Ovary (tissue), 7 donors: ENCODE measurements at regions not wholly inside any gene's neighbourhood (a gene's known extent, or its start where the extent isn't known, plus 50 kb on each side); places are given as distances from the start of the nearest gene placed in this dataset.

Experiments used
- DNase-seq, 5 donors: peaks; one replicate each; pipeline ENCODE4 v3.0.0-alpha.2; 2019 to 2020
- H3K27ac ChIP-seq, 2 donors: fragments of 200-600 bp; one replicate each; pipeline versions ENCODE4 v1.5.1 to v1.8.0; 2019 to 2022
- H3K27me3 ChIP-seq: fragments of 200-600 bp; one replicate; pipeline ENCODE4 v1.8.0; 2022
- H3K36me3 ChIP-seq: fragments of 200-600 bp; sonication (generic); one replicate; pipeline ENCODE4 v1.5.1; 2019
- H3K4me1 ChIP-seq: one replicate; pipeline ENCODE4 v1.8.1; 2013; ENCODE audit warnings: mild to moderate bottlenecking, moderate library complexity; ENCODE audit not compliant: insufficient read depth
- H3K4me3 ChIP-seq: fragments of 200-600 bp; sonication (generic); one replicate; pipeline ENCODE4 v1.5.1; 2017
- H3K9me3 ChIP-seq, 2 donors: fragments of 200-600 bp in 1 of 2; sonication (generic) in 1 of 2; one replicate each; pipeline versions ENCODE4 v1.5.1 to v1.8.1; 2013 to 2019; ENCODE audit warnings: mild to moderate bottlenecking in 1 of 2, moderate library complexity in 1 of 2
- CTCF ChIP-seq, 3 donors: fragments of 450-650 bp in 2 of 3; fragments of 200-600 bp in 1 of 3; IDR thresholded peaks; one replicate each; pipeline versions ENCODE4 v1.5.1 to v1.8.0; 2016 to 2022; ENCODE audit warnings: antibody characterized with exemption in 3 of 3, mild to moderate bottlenecking in 1 of 3
- EP300 ChIP-seq: sonication (generic); formaldehyde crosslinking; IDR thresholded peaks from one replicate; pipeline ENCODE4 v1.6.1; 2017; ENCODE audit warnings: antibody characterized with exemption
- POLR2A ChIP-seq: fragments of 450-650 bp; IDR thresholded peaks from one replicate; pipeline ENCODE4 v1.6.1; 2017; ENCODE audit warnings: antibody characterized with exemption, mild to moderate bottlenecking, moderate library complexity
- WGBS, 3 donors: extraction: QIAGEN DNeasy Blood & Tissue Kit in 1 of 3; methylation state at CpG; one replicate each; pipeline versions ENCODE4 v1.1.5 to v1.1.7; 2013 to 2017; 5-methylcytosine and 5-hydroxymethylcytosine counted together
- intact Hi-C, 4 donors: fragments of 100-400 bp; cut with DNase I; formaldehyde crosslinking; loops; one replicate each; pipeline versions ENCODE4 v1.11.0 to v1.15.1; 2022 to 2023
- donor health status: DM: no; HTN: no; CAD: no; lungs with moderate emphysema.
- donor health status: DM: no; HTN: no; CAD: no.
- donor health status: Bipolar disorder and iron deficiency.
- donor health status: DM: no; HTN: no; CAD: no.
- donor health status: DM: yes; HTN: yes; CAD: no.

GRCh38 chr16:73978407-73978784 is 318.2 kb upstream of the PSMD7 start:
- peaks cover 0 to 3% of the 10 kb centered on the region in 2 donors for H3K9me3 ChIP-seq
- no peaks in the 10 kb centered on the region for H3K27me3 ChIP-seq
- H3K4me1 ChIP-seq = no peaks in the 10 kb centered on the region
- no peak for TF ChIP-seq POLR2A
- no peak for DNase-seq
- WGBS, 3 donors = 89 to 93% (median 90%) methylated on average over 5 of the region's 5 CpGs
- intact Hi-C loops = no loop called here
- H3K4me3 ChIP-seq = no peak overlapping the region
- H3K36me3 ChIP-seq = no peaks in the 10 kb centered on the region
- no peak overlapping the region for H3K27ac ChIP-seq

GRCh38 chr16:73976644-73977043 is 320.0 kb upstream of the PSMD7 start:
- 64 to 81% (median 79%) methylated on average over 3 of the region's 3 CpGs for WGBS, 3 donors
- Histone ChIP-seq H3K27ac (no peak overlapping the region), H3K4me1 (no peaks in the 10 kb centered on the region), H3K36me3 (no peaks in the 10 kb centered on the region), H3K27me3 (no peaks in the 10 kb centered on the region), H3K9me3 (peaks cover 0 to under 1% of the 10 kb centered on the region in 2 donors), H3K4me3 (no peak overlapping the region)
- no peak for TF ChIP-seq CTCF (IDR thresholded peaks at IDR 0.05)
- no peak for TF ChIP-seq POLR2A
- TF ChIP-seq EP300 = no peak
- intact Hi-C loops = no loop called here
- DNase-seq = no peak

- TF ChIP-seq CTCF (IDR thresholded peaks at IDR 0.05) (no peak), POLR2A (no peak), EP300 (no peak)
- H3K4me1 ChIP-seq = no peaks in the 10 kb centered on the region
- H3K4me3 ChIP-seq = no peak overlapping the region
- no peak for DNase-seq
- H3K9me3 ChIP-seq = no peaks in the 10 kb centered on the region
- H3K27me3 ChIP-seq = no peaks in the 10 kb centered on the region
- intact Hi-C loops = no loop called here
- no peak overlapping the region for H3K27ac ChIP-seq
- 65 to 79% (median 68%) methylated on average over 4 of the region's 4 CpGs for WGBS, 3 donors
- no peaks in the 10 kb centered on the region for H3K36me3 ChIP-seq
Measured at GRCh38 chr16:73973174-73973573, 323.4 kb upstream of the PSMD7 start.

GRCh38 chr16:73966851-73967250 is 329.8 kb upstream of the PSMD7 start:
- intact Hi-C loops = no loop called here
- Histone ChIP-seq H3K4me3 (no peak overlapping the region), H3K27ac (no peak overlapping the region), H3K4me1 (no peaks in the 10 kb centered on the region), H3K27me3 (no peaks in the 10 kb centered on the region), H3K36me3 (no peaks in the 10 kb centered on the region), H3K9me3 (no peaks in the 10 kb centered on the region)
- no peak for DNase-seq
- TF ChIP-seq CTCF (IDR thresholded peaks at IDR 0.05) (no peak), POLR2A (no peak), EP300 (no peak)
- WGBS, 3 donors = 72 to 80% (median 74%) methylated on average over 5 of the region's 5 CpGs

- WGBS, 3 donors = 90 to 94% (median 91%) methylated on average over 3 of the region's 3 CpGs
- H3K27ac ChIP-seq = no peak overlapping the region
- intact Hi-C loops = no loop called here
- no peaks in the 10 kb centered on the region for H3K4me1 ChIP-seq
- no peak overlapping the region for H3K4me3 ChIP-seq
- DNase-seq = no peak
- no peaks in the 10 kb centered on the region for H3K9me3 ChIP-seq
- no peaks in the 10 kb centered on the region for H3K36me3 ChIP-seq
- no peaks in the 10 kb centered on the region for H3K27me3 ChIP-seq
- TF ChIP-seq EP300 (no peak), POLR2A (no peak), CTCF (IDR thresholded peaks at IDR 0.05) (no peak)
Measured at GRCh38 chr16:73965591-73965990, 331.0 kb upstream of the PSMD7 start.
